Stomach (tissue), 4 donors: ENCODE measurements at regions not wholly inside any gene's neighbourhood (a gene's known extent, or its start where the extent isn't known, plus 50 kb on each side); places are given as distances from the start of the nearest gene placed in this dataset.

Experiments used
- CTCF ChIP-seq, 7 experiments: fragments of 450-650 bp in 4 of 7; fragments of 200-600 bp in 3 of 7; sonication (generic) in 3 of 7; IDR thresholded peaks; one replicate each; pipeline ENCODE4 v1.5.1; 2016 to 2019; ENCODE audit warnings: antibody characterized with exemption in 7 of 7, control low read depth in 2 of 7, mild to moderate bottlenecking in 1 of 7
- POLR2A ChIP-seq, 4 donors: fragments of 450-650 bp; IDR thresholded peaks; one replicate each; pipeline ENCODE4 v1.6.1; 2016; ENCODE audit warnings: antibody characterized with exemption in 4 of 4, control low read depth in 2 of 4, mild to moderate bottlenecking in 1 of 4, moderate library complexity in 1 of 4

GRCh38 chr6:9408402-9409117, 973.2 kb upstream of the SLC35B3 start:
- TF ChIP-seq CTCF (IDR thresholded peaks at IDR 0.05) (no peak), POLR2A (IDR thresholded peaks at IDR 0.05) (no peak)
